ENCODE measurements at regions not wholly inside any gene's neighbourhood (a gene's known extent, or its start where the extent isn't known, plus 50 kb on each side); places are given as distances from the start of the nearest gene placed in this dataset.
"Not testable (repeated sequence)": the region's sequence is repeated elsewhere in the genome, so short reads cannot be mapped to it uniquely, and the experiment has no call there.

DNA sequence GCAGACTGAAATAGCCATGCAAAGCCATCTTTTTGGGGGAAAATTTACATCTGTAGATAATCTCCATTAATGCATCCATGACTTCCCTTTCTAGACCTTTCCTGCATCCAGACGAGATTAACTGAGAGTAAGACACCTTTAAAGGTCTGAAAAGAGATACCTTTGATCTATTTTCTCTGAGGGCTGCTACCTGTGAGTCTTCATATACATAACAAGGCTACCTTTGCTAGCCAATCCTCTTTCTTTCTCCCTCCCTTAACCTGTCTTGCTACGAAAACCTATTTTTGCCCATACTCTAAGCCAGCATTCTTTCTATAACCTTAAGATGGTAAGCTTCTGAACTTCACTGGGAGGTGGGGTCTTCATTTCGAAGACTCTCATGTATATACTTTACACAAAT is 908.5 kb upstream of the FBXO33 start:
- no peaks in the 10 kb centered on the region for H3K27me3 ChIP-seq (ENCODE audit: control insufficient read depth, insufficient read depth)
- no peak for ATAC-seq
- WGBS, result 70% methylated on average over 3 of the region's 3 CpGs

DNA sequence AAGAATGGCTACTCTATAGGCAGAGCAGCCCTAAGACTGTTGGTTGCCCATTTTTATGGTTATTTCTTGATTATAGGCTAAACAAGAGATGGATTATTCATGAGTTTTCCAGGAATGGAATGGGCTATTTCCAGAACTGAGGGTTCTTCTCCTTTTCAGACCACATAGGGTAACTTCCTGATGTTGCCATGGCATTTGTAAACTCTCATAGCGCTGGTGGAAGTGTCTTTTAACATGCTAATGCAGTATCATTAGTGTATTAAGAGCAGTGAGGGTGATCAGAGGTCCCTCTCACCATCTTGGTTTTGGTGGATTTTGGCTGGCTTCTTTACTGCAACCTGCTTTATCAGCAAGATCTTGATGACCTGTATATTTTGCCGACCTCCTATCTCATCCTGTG is 904.6 kb upstream of the FBXO33 start:
- no peaks in the 10 kb centered on the region for H3K4me1 ChIP-seq (ENCODE audit: control insufficient read depth, insufficient read depth, low read length)
- intact Hi-C loops (cut with DNase I), result no loop called here
- H3K27me3 ChIP-seq (ENCODE audit: control insufficient read depth, insufficient read depth), result no peaks in the 10 kb centered on the region
- 37% methylated on average over 2 of the region's 2 CpGs for WGBS
- DNase-seq (no peak), ATAC-seq (no peak)
- no peak overlapping the region for H3K4me3 ChIP-seq (ENCODE audit: low read length)
- H3K9me3 ChIP-seq (ENCODE audit: control insufficient read depth, low read length), result no peaks in the 10 kb centered on the region
- H3K27ac ChIP-seq (ENCODE audit: low read length), result no peak overlapping the region

More for the DNA sequence above, 908.5 kb upstream of the FBXO33 start:
- Histone ChIP-seq H3K4me3 (ENCODE audit: low read length) (no peak overlapping the region), H3K9me3 (ENCODE audit: control insufficient read depth, low read length) (no peaks in the 10 kb centered on the region), H3K4me1 (ENCODE audit: control insufficient read depth, insufficient read depth, low read length) (no peaks in the 10 kb centered on the region), H3K27ac (ENCODE audit: low read length) (no peak overlapping the region)
- intact Hi-C loops (cut with DNase I), result no loop called here
- no peak for DNase-seq

DNA sequence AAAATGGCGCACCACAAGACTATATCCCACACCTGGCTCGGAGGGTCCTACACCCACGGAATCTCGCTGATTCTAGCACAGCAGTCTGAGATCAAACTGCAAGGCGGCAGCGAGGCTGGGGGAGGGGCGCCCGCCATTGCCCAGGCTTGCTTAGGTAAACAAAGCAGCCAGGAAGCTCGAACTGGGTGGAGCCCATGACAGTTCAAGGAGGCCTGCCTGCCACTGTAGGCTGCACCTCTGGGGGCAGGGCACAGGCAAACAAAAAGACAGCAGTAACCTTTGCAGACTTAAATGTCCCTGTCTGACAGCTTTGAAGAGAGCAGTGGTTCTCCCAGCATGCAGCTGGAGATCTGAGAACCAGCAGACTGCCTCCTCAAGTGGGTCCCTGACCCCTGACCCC is 894.3 kb upstream of the FBXO33 start:
- DNase-seq; H3K9me3 ChIP-seq (ENCODE audit: control insufficient read depth, low read length); H3K27ac ChIP-seq (ENCODE audit: low read length); H3K27me3 ChIP-seq (ENCODE audit: control insufficient read depth, insufficient read depth); intact Hi-C loops (cut with DNase I); H3K4me1 ChIP-seq (ENCODE audit: control insufficient read depth, insufficient read depth, low read length); H3K4me3 ChIP-seq (ENCODE audit: low read length); ATAC-seq: not testable (repeated sequence)
- WGBS, result 84% methylated on average over 9 of the region's 9 CpGs

DNA sequence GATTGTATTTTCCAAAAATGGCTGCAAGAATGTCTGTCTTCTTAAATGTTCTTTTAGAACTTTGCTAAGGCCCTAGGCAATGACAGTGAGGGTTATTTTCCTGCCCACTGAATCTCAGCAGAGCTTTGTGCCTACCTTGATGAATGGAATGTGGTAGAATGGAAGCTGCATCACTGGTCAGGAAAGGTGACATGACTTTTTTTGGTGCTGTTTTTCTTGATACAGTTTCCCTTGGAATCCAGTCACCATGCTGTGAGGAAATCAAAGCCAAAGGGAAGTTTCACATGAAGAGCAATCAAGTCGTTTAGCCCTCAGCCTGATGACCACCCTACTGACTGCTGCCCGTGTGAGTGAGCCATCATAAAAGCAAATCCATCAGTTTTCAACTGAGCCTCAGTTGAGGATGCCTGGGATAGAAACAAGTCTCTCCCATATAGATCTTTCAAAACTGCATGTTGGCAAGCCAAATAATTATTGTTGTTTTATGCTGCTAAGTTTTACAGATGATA is 886.0 kb upstream of the FBXO33 start:
- no peak overlapping the region for H3K27ac ChIP-seq (ENCODE audit: low read length)
- intact Hi-C loops (cut with DNase I), result no loop called here
- H3K4me1 ChIP-seq (ENCODE audit: control insufficient read depth, insufficient read depth, low read length), result no peaks in the 10 kb centered on the region
- WGBS, result 43% methylated on average over 2 of the region's 2 CpGs
- ATAC-seq, result no peak
- DNase-seq, result no peak
- no peaks in the 10 kb centered on the region for H3K9me3 ChIP-seq (ENCODE audit: control insufficient read depth, low read length)
- no peaks in the 10 kb centered on the region for H3K27me3 ChIP-seq (ENCODE audit: control insufficient read depth, insufficient read depth)
- H3K4me3 ChIP-seq (ENCODE audit: low read length), result no peak overlapping the region

DNA sequence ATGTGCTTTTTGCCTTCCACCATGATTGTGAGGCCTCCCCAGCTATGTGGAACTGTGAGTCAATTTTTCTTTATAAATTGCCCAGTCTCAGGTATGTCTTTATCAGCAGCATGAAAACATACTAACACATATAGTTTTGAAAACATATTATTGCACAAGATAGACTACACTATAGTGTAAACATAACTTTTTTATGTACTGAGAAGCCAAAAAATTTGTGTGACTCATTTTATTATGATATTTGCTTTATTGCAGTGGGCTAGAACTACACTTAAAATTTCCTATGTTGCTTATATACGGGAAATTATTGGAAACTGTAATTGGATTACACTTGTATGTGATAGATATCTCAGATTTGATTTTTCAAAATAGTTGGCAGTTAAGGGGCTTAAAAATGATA is 885.5 kb upstream of the FBXO33 start:
- intact Hi-C loops (cut with DNase I), result no loop called here
- Histone ChIP-seq H3K4me1 (ENCODE audit: control insufficient read depth, insufficient read depth, low read length) (no peaks in the 10 kb centered on the region), H3K9me3 (ENCODE audit: control insufficient read depth, low read length) (no peaks in the 10 kb centered on the region), H3K27me3 (ENCODE audit: control insufficient read depth, insufficient read depth) (no peaks in the 10 kb centered on the region), H3K4me3 (ENCODE audit: low read length) (no peak overlapping the region), H3K27ac (ENCODE audit: low read length) (no peak overlapping the region)
- WGBS, result 89% methylated on average over 1 of the region's 1 CpG
- no peak for ATAC-seq
- DNase-seq, result no peak

DNA sequence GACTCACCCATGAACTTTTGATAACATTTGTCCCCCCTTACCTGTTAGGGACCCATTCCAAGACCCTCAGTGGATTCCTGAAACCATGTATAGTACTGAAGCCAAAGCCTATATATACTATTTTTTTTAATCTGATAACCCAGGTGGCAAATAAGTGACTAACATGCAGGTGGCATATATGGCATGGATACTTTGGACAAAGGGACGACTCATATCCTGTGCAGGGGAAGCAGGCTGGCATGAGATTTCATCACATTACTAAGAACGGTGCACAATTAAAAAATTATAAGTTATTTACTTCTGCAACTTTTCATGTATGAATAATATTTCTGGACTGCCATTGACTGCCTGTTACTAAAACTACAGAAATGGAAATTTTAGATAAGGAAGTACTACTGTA is 880.1 kb upstream of the FBXO33 start:
- Histone ChIP-seq H3K9me3 (ENCODE audit: control insufficient read depth, low read length) (no peaks in the 10 kb centered on the region), H3K4me1 (ENCODE audit: control insufficient read depth, insufficient read depth, low read length) (no peaks in the 10 kb centered on the region), H3K27me3 (ENCODE audit: control insufficient read depth, insufficient read depth) (no peaks in the 10 kb centered on the region), H3K4me3 (ENCODE audit: low read length) (no peak overlapping the region), H3K27ac (ENCODE audit: low read length) (no peak overlapping the region)
- ATAC-seq, result no peak
- intact Hi-C loops (cut with DNase I), result no loop called here
- 69% methylated on average over 2 of the region's 2 CpGs for WGBS
- DNase-seq, result no peak

DNA sequence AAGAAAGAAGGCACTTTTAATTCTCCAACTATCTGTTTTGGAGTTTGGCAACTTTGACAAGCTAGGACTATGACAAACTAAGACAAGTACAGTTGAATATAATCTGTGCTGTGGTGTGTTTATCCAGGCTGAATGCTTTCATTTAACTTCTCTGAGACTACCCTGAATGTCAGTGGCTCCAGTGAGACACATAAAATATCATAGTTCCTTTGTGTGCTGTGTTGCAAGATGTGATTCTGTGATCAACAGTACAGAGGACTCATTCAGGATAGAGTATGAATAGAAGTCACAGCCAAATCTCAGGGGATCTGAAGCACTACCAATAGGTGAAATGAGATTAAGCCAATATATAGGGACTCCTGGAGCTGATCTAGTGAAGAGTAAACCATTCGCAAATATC is 876.9 kb upstream of the FBXO33 start:
- 90% methylated on average over 1 of the region's 1 CpG for WGBS
- DNase-seq (no peak), ATAC-seq (no peak)
- intact Hi-C loops (cut with DNase I), result no loop called here
- no peaks in the 10 kb centered on the region for H3K9me3 ChIP-seq (ENCODE audit: control insufficient read depth, low read length)
- H3K4me3 ChIP-seq (ENCODE audit: low read length), result no peak overlapping the region
- no peak overlapping the region for H3K27ac ChIP-seq (ENCODE audit: low read length)
- no peaks in the 10 kb centered on the region for H3K27me3 ChIP-seq (ENCODE audit: control insufficient read depth, insufficient read depth)
- no peaks in the 10 kb centered on the region for H3K4me1 ChIP-seq (ENCODE audit: control insufficient read depth, insufficient read depth, low read length)

DNA sequence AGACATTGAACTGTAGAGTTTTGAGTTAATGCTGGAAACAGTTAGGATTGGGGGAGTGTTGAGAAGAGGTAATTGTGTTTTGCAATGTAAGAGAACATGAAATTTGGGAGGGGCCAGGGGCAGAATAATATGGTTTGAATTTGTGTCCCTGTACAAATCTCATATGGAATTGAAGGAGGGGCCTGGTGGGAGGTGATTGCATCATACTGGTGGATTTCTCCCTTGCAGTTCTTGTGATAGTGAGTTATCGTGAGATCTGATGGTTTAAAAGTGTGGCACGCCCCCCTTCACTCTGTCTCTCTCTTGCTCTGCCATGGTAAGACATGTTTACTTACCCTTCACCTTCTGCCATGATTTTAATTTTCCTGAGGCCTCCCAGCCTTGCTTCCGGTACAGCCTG is 876.0 kb upstream of the FBXO33 start:
- no peaks in the 10 kb centered on the region for H3K27me3 ChIP-seq (ENCODE audit: control insufficient read depth, insufficient read depth)
- WGBS, result 82% methylated on average over 3 of the region's 3 CpGs
- H3K4me1 ChIP-seq (ENCODE audit: control insufficient read depth, insufficient read depth, low read length), result no peaks in the 10 kb centered on the region
- no peaks in the 10 kb centered on the region for H3K9me3 ChIP-seq (ENCODE audit: control insufficient read depth, low read length)
- H3K4me3 ChIP-seq (ENCODE audit: low read length), result no peak overlapping the region
- H3K27ac ChIP-seq (ENCODE audit: low read length), result no peak overlapping the region
- intact Hi-C loops (cut with DNase I), result no loop called here
- no peak for DNase-seq
- no peak for ATAC-seq

DNA sequence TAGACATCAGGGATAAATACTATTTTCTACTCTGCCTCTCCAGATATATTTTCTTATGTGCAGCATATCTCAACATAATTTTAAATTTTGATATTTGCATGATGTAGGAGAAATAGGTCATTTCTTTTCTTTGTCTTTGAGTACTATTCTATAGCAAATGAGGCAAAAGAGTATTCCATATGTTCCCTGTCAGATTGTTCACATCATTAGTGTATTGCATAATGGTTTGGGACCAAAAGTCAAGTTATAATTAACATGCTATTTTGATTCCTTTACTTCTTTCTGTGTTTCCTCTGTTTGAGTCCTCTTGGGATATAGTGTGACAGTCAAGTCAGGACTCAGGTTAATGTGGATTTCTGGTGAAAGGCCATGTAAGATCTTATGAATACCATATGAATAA is 864.6 kb upstream of the FBXO33 start:
- H3K4me1 ChIP-seq (ENCODE audit: control insufficient read depth, insufficient read depth, low read length), result no peaks in the 10 kb centered on the region
- DNase-seq (no peak), ATAC-seq (no peak)
- H3K27ac ChIP-seq (ENCODE audit: low read length), result no peak overlapping the region
- no peak overlapping the region for H3K4me3 ChIP-seq (ENCODE audit: low read length)
- H3K27me3 ChIP-seq (ENCODE audit: control insufficient read depth, insufficient read depth), result no peaks in the 10 kb centered on the region
- no peaks in the 10 kb centered on the region for H3K9me3 ChIP-seq (ENCODE audit: control insufficient read depth, low read length)
- intact Hi-C loops (cut with DNase I), result no loop called here

DNA sequence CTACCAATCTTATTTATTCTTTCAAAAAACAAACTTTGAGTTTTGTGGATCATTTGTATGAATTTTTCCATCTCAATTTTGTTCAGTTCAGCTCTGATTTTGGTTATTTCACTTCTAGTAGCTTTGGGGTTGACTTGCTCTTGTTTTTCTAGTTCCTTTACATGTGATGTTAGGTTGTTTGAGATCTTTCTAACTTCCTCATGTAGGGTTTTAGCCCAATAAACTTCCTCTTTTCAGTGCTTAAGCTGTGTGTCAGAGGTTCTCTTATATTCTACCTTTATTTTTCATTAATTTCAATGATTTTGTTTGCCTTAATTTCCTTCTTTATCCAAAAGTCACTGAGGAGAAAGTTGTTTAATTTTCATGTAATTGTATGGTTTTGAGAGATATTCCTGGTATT is 860.4 kb upstream of the FBXO33 start:
- H3K27ac ChIP-seq (ENCODE audit: low read length), result no peak overlapping the region
- H3K9me3 ChIP-seq (ENCODE audit: control insufficient read depth, low read length), result no peaks in the 10 kb centered on the region
- no peak for DNase-seq
- no peak overlapping the region for H3K4me3 ChIP-seq (ENCODE audit: low read length)
- ATAC-seq, result no peak
- intact Hi-C loops (cut with DNase I), result no loop called here
- no peaks in the 10 kb centered on the region for H3K27me3 ChIP-seq (ENCODE audit: control insufficient read depth, insufficient read depth)
- H3K4me1 ChIP-seq (ENCODE audit: control insufficient read depth, insufficient read depth, low read length), result no peaks in the 10 kb centered on the region

DNA sequence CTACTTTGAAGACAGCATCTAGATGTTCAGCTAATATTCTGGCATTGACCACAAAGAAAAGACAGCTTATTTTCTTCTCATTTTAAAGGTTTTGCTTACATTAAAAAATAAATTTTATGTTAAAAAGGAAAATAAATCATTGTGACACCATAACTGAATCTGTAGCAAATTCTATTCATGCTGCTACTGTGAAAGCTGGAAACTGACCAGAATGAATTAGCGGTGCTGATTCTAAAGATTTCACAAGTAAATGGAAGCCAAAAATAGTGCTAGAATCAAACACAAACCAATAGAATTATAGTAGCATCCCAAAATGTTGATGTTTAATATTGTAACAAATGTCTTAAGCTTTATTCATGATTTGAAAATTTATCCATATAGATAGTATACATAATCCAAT is 850.0 kb upstream of the FBXO33 start:
- no peak for DNase-seq
- Histone ChIP-seq H3K27me3 (ENCODE audit: control insufficient read depth, insufficient read depth) (no peaks in the 10 kb centered on the region), H3K27ac (ENCODE audit: low read length) (no peak overlapping the region), H3K9me3 (ENCODE audit: control insufficient read depth, low read length) (no peaks in the 10 kb centered on the region), H3K4me3 (ENCODE audit: low read length) (no peak overlapping the region), H3K4me1 (ENCODE audit: control insufficient read depth, insufficient read depth, low read length) (no peaks in the 10 kb centered on the region)
- 69% methylated on average over 1 of the region's 1 CpG for WGBS
- intact Hi-C loops (cut with DNase I), result no loop called here
- ATAC-seq, result no peak

DNA sequence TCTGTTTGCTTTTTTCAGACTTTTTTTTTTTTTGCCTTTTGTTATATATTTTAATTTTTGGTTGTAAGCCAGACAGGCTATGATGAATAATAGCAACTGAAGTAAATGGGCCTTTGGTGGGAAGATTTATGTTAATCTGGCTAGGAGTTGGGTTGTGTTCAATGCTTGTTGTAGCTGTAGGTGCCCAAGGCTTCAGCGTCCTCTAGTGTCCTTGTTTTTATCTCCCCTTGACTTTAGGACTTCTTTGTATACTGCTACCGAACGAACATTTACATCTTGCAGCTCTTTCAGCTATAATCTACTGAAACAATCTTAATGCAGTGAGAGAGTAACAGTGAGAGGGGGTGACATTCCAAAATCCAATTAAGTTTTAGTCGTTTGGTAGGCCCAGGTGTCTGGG is 848.4 kb upstream of the FBXO33 start:
- H3K4me3 ChIP-seq (ENCODE audit: low read length), result no peak overlapping the region
- H3K9me3 ChIP-seq (ENCODE audit: control insufficient read depth, low read length), result no peaks in the 10 kb centered on the region
- 76% methylated on average over 4 of the region's 4 CpGs for WGBS
- intact Hi-C loops (cut with DNase I), result no loop called here
- H3K27me3 ChIP-seq (ENCODE audit: control insufficient read depth, insufficient read depth), result no peaks in the 10 kb centered on the region
- ATAC-seq (no peak), DNase-seq (no peak)
- no peaks in the 10 kb centered on the region for H3K4me1 ChIP-seq (ENCODE audit: control insufficient read depth, insufficient read depth, low read length)
- no peak overlapping the region for H3K27ac ChIP-seq (ENCODE audit: low read length)

Measured in right cardiac atrium (tissue), 5 donors.